Karpas-422 (cell line): ENCODE measurements at regions not wholly inside any gene's neighbourhood (a gene's known extent, or its start where the extent isn't known, plus 50 kb on each side); places are given as distances from the start of the nearest gene placed in this dataset.
A peak's percentile ranks its signal among the peaks of the same experiment; 100 is the strongest.

ENCODE experiments used
- DNase-seq: peaks from one replicate; pipeline ENCODE4 v3.0.0-alpha.2; 2015
- H2AFZ ChIP-seq: fragments of 200-600 bp; sonication (generic); 2 replicates; pipeline ENCODE4 v1.6.1; 2014; ENCODE audit warnings: antibody characterized with exemption, low read length, mixed read lengths
- H3K27ac ChIP-seq: fragments of 200-600 bp; sonication (generic); 2 replicates; pipeline ENCODE4 v1.5.1; 2014; ENCODE audit warnings: mild to moderate bottlenecking, low read length, moderate library complexity
- H3K27me3 ChIP-seq: fragments of 200-600 bp; sonication (generic); 2 replicates; pipeline ENCODE4 v1.6.1; 2014; ENCODE audit warnings: low read length, mixed read lengths
- H3K36me3 ChIP-seq: fragments of 200-600 bp; sonication (generic); 2 replicates; pipeline ENCODE4 v1.6.1; 2014; ENCODE audit warnings: low read length, mixed read lengths; ENCODE audit not compliant: insufficient read depth
- H3K4me1 ChIP-seq: fragments of 200-600 bp; sonication (generic); 2 replicates; pipeline ENCODE4 v1.6.1; 2014; ENCODE audit warnings: mild to moderate bottlenecking, low read length, mixed read lengths
- H3K4me2 ChIP-seq: fragments of 200-600 bp; sonication (generic); 2 replicates; pipeline ENCODE4 v1.6.1; 2014; ENCODE audit warnings: low read length, low read depth, mild to moderate bottlenecking; ENCODE audit not compliant: poor library complexity, severe bottlenecking
- H3K4me3 ChIP-seq: fragments of 200-600 bp; sonication (generic); 2 replicates; pipeline ENCODE4 v1.5.1; 2014; ENCODE audit warnings: mild to moderate bottlenecking, antibody characterized with exemption, low read length, mixed read lengths
- H3K79me2 ChIP-seq: fragments of 200-600 bp; sonication (generic); 2 replicates; pipeline ENCODE4 v1.6.1; 2014; ENCODE audit warnings: mild to moderate bottlenecking, low read length, mixed read lengths
- H3K9ac ChIP-seq: fragments of 200-600 bp; sonication (generic); 2 replicates; pipeline ENCODE4 v1.6.0; 2014; ENCODE audit warnings: low read length
- H3K9me2 ChIP-seq: fragments of 200-600 bp; sonication (generic), shearing (Covaris generic); replicated peaks from 2 replicates; pipeline ENCODE4 v1.6.0; 2014; ENCODE audit warnings: mild to moderate bottlenecking, low read length, moderate library complexity; ENCODE audit not compliant: insufficient read depth
- H3K9me3 ChIP-seq: fragments of 300-700, 200-600 bp; sonication (generic); 2 replicates; pipeline ENCODE4 v1.6.1; 2014; ENCODE audit warnings: low read length, mixed read lengths
- H4K20me1 ChIP-seq: fragments of 200-600 bp; sonication (generic); 2 replicates; pipeline ENCODE4 v1.6.1; 2014; ENCODE audit warnings: mild to moderate bottlenecking, antibody characterized with exemption, low read length, low read depth; ENCODE audit not compliant: insufficient read depth

DNA sequence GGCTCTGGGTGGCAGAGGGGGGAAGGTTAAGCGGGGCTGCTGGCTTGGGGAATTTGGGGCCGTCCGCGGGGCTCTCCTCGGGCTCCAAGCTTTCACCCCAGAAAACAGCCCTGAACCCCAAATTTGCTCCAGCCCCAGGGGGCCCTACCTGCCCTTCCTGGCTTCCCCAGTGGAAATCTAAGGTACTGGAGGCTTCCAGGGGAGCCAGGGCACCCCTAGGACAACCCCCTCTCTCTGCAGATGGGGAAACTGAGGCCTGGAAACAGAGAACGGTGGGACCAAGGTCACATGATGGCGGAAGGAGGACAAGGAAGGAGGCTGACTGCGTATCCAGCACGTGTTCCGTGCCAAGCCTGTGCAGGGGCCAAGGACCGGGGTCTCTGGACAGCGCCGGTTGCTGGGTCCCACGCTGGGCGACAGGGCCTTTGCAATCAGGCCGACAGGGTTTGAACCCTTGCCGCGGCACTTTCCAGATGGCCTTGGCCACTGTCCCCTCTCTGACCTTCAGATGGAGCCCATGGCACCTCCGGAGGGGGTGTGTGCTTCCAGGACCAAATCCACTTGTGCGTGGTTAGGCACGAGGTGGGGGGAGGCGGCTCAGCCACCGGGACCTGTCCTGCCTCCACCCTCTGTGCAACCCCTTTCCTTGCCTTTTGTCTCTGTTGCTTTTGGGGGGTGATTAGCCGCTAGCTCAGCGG is 183.1 kb downstream of the C9orf50 start:
- no peaks in the 10 kb centered on the region for H4K20me1 ChIP-seq
- no peaks in the 10 kb centered on the region for H3K36me3 ChIP-seq
- H3K4me2 ChIP-seq, result no peak overlapping the region
- H2AFZ ChIP-seq, result no peak overlapping the region
- no peak for DNase-seq
- H3K4me1 ChIP-seq, result no peaks in the 10 kb centered on the region
- no peaks in the 10 kb centered on the region for H3K79me2 ChIP-seq
- H3K9me3 ChIP-seq, result no peaks in the 10 kb centered on the region
- H3K9me2 ChIP-seq, result no peaks in the 10 kb centered on the region
- H3K27ac ChIP-seq, result no peak overlapping the region
- no peaks in the 10 kb centered on the region for H3K27me3 ChIP-seq
- H3K4me3 ChIP-seq, result no peak overlapping the region
- no peak overlapping the region for H3K9ac ChIP-seq

DNA sequence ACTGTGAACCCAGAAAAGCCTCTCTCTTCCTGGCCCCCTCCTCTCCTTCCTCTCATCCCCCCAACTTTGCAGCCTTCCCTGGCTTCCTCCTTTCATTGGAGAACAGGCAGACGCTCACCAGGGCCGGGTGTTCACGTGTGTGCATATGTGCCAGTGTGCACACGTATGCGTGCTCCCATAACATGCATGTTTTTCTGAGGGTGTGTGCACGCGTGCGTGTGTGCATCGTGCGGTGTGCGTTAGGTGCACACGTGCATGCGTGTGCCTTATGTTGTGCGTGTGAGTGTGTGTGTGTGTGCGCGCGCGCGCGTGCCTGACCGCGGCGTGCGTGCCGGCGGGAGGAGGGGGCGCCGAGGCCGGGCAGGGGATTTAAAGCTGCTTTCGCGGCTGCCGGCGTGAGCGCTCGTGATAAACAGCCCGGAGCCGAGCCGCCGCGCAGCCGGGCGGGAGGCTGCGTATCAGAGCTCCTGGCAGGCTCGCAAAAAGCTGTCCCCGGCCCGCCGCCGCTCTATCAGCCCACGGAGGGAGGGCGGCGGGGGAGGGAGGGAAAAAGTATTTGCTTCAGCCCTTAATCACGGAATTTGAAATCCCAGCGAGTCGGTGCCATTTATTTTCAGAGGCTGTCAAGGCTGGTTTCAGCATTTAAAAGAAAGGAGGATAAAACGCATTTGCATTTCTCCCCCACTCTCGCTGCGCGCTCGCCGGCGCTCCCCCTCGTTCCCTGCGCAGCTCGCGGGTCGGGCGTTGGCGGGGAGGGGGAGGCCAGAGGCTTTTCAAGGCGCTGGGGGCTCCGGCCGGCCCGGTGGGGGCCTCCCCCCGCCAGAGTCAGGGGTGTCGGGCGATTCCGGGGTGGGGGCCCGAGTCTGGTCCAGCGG is 183.9 kb downstream of the C9orf50 start:
- no peak overlapping the region for H3K27ac ChIP-seq
- no peak overlapping the region for H2AFZ ChIP-seq
- no peak overlapping the region for H3K4me2 ChIP-seq
- H3K27me3 ChIP-seq, result no peaks in the 10 kb centered on the region
- no peaks in the 10 kb centered on the region for H3K4me1 ChIP-seq
- no peaks in the 10 kb centered on the region for H3K36me3 ChIP-seq
- no peak overlapping the region for H3K4me3 ChIP-seq
- H3K9ac ChIP-seq, result no peak overlapping the region
- H3K79me2 ChIP-seq, result no peaks in the 10 kb centered on the region
- DNase-seq, result no peak
- no peaks in the 10 kb centered on the region for H3K9me2 ChIP-seq
- H4K20me1 ChIP-seq, result no peaks in the 10 kb centered on the region
- H3K9me3 ChIP-seq, result no peaks in the 10 kb centered on the region

DNA sequence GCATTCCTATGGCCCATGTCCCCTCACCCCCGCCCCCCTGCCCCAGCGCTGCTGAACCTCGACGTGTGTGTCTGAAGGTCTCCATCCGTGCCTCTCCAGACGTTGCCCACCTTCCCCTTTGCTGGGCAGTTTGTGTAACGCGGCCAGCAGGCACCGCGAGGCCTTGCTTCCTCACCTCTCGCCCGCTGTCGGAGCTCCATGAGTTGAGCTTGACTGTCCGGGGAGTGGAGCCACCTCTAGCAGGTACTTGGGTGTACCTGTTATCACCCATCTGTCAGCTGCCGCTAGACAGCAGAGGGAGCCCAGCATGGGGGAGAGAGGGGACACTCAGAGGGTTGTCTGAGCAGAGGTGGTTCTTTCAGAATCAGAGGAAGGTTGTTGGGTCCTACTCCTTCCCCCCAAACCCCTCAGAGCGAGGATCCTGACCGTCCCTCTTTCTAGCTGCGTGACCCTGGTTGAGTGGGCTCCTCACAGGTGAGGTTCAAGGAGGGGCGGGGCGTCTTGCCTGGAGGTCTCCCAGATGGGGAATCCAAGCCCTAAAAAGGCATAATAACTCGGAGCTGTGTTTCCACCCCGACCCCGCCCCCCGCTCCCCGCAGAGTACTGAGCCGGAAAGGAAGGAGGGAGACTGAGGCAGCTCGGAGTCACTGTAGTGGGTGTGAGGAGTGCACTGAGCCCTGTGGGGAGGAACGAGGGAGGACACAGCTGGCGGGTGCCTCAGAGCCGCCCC is 184.7 kb downstream of the C9orf50 start:
- Histone ChIP-seq H3K4me3 (no peak overlapping the region), H3K4me1 (peaks cover 8% of the 10 kb centered on the region), H3K9me3 (no peaks in the 10 kb centered on the region), H4K20me1 (no peaks in the 10 kb centered on the region), H3K79me2 (no peaks in the 10 kb centered on the region), H3K4me2 (no peak overlapping the region), H3K36me3 (no peaks in the 10 kb centered on the region), H3K9ac (no peak overlapping the region), H3K9me2 (no peaks in the 10 kb centered on the region), H3K27me3 (no peaks in the 10 kb centered on the region), H2AFZ (no peak overlapping the region), H3K27ac (no peak overlapping the region)
- no peak for DNase-seq

DNA sequence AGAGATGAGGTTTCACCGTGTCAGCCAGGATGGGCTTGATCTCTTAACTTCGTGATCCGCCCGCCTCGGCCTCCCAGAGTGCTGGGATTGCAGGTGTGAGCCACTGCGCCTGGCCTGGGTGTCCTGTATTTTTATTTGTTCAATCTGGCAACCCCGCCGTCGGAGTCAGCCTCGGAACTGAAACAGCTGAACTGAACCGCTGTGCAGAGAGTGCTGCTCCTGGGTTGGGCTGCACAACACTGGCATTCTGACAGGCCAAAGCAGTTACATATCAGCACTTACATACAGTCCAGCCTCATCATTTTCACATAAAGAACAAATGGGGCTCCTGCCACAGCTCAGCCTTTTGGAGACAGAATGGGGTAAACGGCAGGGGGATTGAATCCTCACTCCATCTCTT is 185.6 kb downstream of the C9orf50 start:
- H2AFZ ChIP-seq, result no peak overlapping the region
- H3K36me3 ChIP-seq, result no peaks in the 10 kb centered on the region
- no peaks in the 10 kb centered on the region for H3K9me2 ChIP-seq
- no peak overlapping the region for H3K9ac ChIP-seq
- H3K4me2 ChIP-seq, result no peak overlapping the region
- H3K27ac ChIP-seq, result no peak overlapping the region
- H3K4me3 ChIP-seq, result no peak overlapping the region
- no peaks in the 10 kb centered on the region for H3K79me2 ChIP-seq
- no peaks in the 10 kb centered on the region for H3K9me3 ChIP-seq
- H4K20me1 ChIP-seq, result no peaks in the 10 kb centered on the region
- no peaks in the 10 kb centered on the region for H3K27me3 ChIP-seq
- peaks cover 10% of the 10 kb centered on the region for H3K4me1 ChIP-seq
- no peak for DNase-seq

DNA sequence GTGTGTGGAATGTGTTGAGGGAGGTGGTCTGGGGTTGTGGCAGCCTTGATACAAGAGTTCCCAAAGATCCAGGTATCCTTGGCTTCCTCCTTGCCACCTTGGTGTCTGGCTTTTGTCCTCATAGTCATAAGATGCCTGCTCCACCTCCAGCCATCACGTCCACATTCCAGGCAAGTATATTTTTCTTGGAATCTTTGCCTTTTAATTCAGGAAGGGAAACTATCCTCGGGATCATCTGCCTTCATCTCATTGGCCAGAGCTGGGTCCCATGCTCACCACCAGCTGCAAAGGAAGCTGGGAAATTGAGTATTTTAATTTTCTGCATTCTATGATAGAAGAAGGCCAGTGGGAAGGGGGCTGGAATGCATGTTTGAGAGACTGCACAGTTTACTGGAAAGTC is 186.7 kb downstream of the C9orf50 start:
- Histone ChIP-seq H2AFZ (no peak overlapping the region), H4K20me1 (no peaks in the 10 kb centered on the region), H3K4me1 (peaks cover 10% of the 10 kb centered on the region), H3K36me3 (no peaks in the 10 kb centered on the region), H3K9me3 (no peaks in the 10 kb centered on the region), H3K27me3 (no peaks in the 10 kb centered on the region), H3K4me2 (no peak overlapping the region), H3K9ac (no peak overlapping the region), H3K27ac (no peak overlapping the region), H3K9me2 (no peaks in the 10 kb centered on the region), H3K79me2 (no peaks in the 10 kb centered on the region), H3K4me3 (no peak overlapping the region)
- no peak for DNase-seq

DNA sequence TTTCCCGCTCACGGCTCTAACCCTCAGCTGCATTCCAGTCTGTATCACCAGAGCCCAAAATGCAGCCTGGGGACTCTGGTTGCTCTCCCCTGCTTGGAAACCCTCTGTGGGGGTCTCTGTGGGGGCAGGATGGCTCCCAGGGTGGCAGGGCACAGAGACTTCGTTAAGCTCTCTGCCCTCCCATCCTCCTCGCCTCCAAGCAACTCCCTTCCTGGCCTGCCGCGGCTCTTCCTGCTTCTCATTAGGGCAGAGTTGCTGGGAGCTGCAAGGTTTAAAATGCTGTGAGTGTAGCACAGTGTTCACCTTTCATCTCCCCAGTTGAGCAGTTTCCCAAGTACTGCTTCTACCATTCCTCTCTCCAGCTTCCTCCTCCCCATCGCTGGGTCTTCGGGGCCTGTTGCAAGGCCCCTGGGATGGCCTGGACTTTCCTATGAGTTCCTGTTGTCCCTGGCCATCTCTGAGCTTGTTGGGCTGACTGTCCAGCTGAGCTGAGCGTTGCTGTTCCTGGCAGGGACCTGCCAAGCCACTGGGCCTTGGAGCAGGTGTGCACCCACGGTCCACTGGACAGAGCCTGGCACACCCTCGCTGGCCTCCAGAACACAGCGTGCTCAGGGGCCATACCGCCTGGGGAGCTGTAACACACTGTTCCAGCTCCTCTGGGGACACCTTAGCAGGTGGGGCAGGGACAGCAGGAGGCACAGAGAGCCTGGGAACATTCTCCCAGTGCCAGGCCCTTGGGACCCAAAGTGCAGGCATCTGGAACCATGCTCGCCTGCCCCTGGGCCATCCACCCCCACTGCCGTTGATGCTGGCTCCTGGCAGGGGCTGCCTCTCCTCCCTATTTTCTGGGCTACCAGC is 188.4 kb downstream of the C9orf50 start:
- H3K9ac ChIP-seq, result no peak overlapping the region
- no peaks in the 10 kb centered on the region for H3K36me3 ChIP-seq

DNA sequence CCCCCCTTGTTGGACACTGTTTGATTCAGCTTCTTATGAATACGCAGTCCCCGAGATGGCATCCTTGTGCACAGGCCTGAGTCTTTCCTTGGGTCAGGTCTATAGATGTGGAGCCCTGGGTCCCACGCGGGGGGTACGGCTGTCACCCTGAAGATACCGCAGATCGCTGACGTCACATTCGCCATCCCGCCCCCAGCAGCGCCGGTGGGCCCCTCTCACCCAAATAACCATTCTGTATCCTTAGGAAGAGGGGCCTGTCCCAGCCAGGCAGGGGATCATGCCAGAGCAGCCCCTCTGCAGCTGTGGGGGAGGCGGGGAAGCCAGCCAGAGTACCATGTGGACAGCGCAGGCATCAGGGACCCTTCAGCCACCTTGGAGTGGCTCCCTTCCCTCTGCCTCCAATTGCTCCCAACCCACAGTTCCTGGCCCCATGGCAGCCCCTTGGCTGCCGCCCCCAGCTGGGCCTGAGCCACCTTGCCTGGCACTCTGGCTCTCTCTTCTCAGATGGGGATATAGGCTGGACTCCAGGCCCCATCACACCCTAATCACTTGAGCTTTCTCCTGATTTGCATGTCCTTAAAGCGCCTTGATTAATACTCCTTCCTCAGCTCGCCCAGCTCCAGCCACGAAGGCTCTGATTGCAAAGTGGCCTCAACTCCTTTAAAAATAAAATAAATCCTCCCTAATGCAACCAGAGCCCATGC is 189.8 kb downstream of the C9orf50 start:
- no peak overlapping the region for H3K27ac ChIP-seq
- H3K9ac ChIP-seq, result no peak overlapping the region
- no peaks in the 10 kb centered on the region for H3K79me2 ChIP-seq
- no peak overlapping the region for H3K4me3 ChIP-seq
- DNase-seq, result peak; percentile 59
- H3K4me2 ChIP-seq, result no peak overlapping the region
- H3K9me3 ChIP-seq, result no peaks in the 10 kb centered on the region
- no peaks in the 10 kb centered on the region for H4K20me1 ChIP-seq
- H3K9me2 ChIP-seq, result no peaks in the 10 kb centered on the region
- no peak overlapping the region for H2AFZ ChIP-seq
- H3K27me3 ChIP-seq, result no peaks in the 10 kb centered on the region
- H3K36me3 ChIP-seq, result no peaks in the 10 kb centered on the region
- H3K4me1 ChIP-seq, result peaks cover 10% of the 10 kb centered on the region

More for the DNA sequence above, 188.4 kb downstream of the C9orf50 start:
- Histone ChIP-seq H3K27me3 (no peaks in the 10 kb centered on the region), H3K4me3 (no peak overlapping the region), H3K9me2 (no peaks in the 10 kb centered on the region), H2AFZ (no peak overlapping the region), H3K9me3 (no peaks in the 10 kb centered on the region), H3K4me2 (no peak overlapping the region), H3K27ac (no peak overlapping the region), H4K20me1 (no peaks in the 10 kb centered on the region), H3K79me2 (no peaks in the 10 kb centered on the region), H3K4me1 (peaks cover 10% of the 10 kb centered on the region)
- DNase-seq, result no peak
